Upper lobe of right lung (tissue), 1 donor: ENCODE measurements at regions not wholly inside any gene's neighbourhood (a gene's known extent, or its start where the extent isn't known, plus 50 kb on each side); places are given as distances from the start of the nearest gene placed in this dataset.

Experiments
- ATAC-seq: fragments of 200-7000 bp; cut with Tn5 transposase; one replicate; pipeline ENCODE4 v1.9.1; 2020; ENCODE audit warnings: mild to moderate bottlenecking, moderate library complexity
- DNase-seq: peaks from one replicate; pipeline ENCODE4 v3.0.0-alpha.2; 2020
- H3K27ac ChIP-seq: fragments of 200-600 bp; one replicate; pipeline ENCODE4 v1.8.0; 2022
- H3K27me3 ChIP-seq: fragments of 200-600 bp; one replicate; pipeline ENCODE4 v1.8.0; 2022; ENCODE audit warnings: mild to moderate bottlenecking
- H3K36me3 ChIP-seq: fragments of 200-600 bp; one replicate; pipeline ENCODE4 v1.8.0; 2022
- H3K4me1 ChIP-seq: fragments of 200-600 bp; one replicate; pipeline ENCODE4 v1.8.0; 2022
- H3K4me3 ChIP-seq: fragments of 200-600 bp; one replicate; pipeline ENCODE4 v1.8.0; 2022; ENCODE audit warnings: mild to moderate bottlenecking
- H3K9me3 ChIP-seq: fragments of 200-600 bp; one replicate; pipeline ENCODE4 v1.8.0; 2022
- intact Hi-C: fragments of 100-400 bp; cut with DNase I; formaldehyde crosslinking; loops from one replicate; pipeline ENCODE4 v1.11.0; 2022
- TF ChIP-seq, protein P1 (sequence below): fragments of 200-600 bp; IDR thresholded peaks from one replicate; pipeline ENCODE4 v1.8.0; 2022; ENCODE audit warnings: antibody characterized with exemption
- donor health status: DM: no; HTN: yes; CAD: no; lungs with severe emphysema.

DNA sequence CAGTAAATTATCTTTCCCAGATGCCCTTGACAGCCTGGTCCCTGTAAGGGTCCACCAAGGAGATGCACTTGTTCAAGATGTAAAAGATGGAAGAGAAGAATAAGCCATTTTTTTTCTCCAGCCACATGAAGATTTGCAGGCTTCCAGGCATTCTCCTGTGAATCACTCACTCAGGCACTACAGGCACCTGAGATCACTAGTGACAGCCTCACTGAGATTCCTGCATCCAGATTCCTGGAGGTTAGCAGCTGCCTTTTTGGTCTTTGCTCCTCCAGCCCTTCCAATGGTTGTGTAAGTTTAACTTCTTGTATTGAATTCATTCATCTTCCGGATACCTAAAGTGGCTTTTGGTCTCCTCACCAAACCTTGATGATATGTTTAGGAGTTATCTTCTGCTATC, 630.2 kb upstream of the CADM1 start:
- no peaks in the 10 kb centered on the region for H3K36me3 ChIP-seq
- TF ChIP-seq, protein P1, sequence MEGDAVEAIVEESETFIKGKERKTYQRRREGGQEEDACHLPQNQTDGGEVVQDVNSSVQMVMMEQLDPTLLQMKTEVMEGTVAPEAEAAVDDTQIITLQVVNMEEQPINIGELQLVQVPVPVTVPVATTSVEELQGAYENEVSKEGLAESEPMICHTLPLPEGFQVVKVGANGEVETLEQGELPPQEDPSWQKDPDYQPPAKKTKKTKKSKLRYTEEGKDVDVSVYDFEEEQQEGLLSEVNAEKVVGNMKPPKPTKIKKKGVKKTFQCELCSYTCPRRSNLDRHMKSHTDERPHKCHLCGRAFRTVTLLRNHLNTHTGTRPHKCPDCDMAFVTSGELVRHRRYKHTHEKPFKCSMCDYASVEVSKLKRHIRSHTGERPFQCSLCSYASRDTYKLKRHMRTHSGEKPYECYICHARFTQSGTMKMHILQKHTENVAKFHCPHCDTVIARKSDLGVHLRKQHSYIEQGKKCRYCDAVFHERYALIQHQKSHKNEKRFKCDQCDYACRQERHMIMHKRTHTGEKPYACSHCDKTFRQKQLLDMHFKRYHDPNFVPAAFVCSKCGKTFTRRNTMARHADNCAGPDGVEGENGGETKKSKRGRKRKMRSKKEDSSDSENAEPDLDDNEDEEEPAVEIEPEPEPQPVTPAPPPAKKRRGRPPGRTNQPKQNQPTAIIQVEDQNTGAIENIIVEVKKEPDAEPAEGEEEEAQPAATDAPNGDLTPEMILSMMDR = no peak
- DNase-seq (no peak), ATAC-seq (no peak)
- H3K9me3 ChIP-seq = no peaks in the 10 kb centered on the region
- intact Hi-C loops = no loop called here
- no peaks in the 10 kb centered on the region for H3K27me3 ChIP-seq
- H3K4me3 ChIP-seq = no peak overlapping the region
- peaks cover 8% of the 10 kb centered on the region for H3K4me1 ChIP-seq
- no peak overlapping the region for H3K27ac ChIP-seq

DNA sequence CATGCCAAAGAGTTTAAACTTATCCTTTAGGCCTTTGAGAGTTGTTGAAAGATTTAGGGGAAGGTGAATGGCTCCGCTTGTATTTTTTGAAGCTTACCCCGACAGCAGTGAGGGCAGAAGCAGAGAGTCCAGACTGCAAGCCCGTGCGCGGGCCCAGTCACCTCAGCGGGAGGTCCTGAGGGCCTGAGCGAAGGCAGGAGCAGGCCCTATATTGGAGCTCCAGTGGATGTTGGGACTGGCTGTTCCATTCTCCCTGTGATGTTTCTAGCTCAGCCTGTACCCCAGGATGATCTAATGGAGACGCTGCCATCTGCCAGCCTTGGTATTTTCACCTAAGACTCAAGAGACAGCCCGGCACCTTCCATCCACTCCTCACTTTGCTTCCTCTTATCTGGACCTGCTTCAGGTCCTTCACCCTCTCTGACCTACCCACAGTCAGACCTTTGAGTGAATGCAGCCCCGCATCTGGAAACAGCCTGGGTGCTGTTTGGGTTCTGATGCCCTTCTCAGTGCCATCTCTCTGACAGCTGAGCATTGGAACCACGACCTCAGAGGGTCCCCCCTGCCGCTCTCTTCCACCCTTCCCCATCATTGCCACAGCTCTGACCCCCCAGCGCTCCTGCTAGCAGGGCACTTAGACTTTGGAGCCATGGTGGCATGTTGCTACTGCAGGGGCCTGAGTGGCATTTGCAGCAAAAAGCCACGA, 628.2 kb upstream of the CADM1 start:
- Histone ChIP-seq H3K27me3 (no peaks in the 10 kb centered on the region), H3K4me3 (no peak overlapping the region), H3K27ac (no peak overlapping the region), H3K4me1 (peaks cover 8% of the 10 kb centered on the region), H3K36me3 (no peaks in the 10 kb centered on the region), H3K9me3 (no peaks in the 10 kb centered on the region)
- no peak for ATAC-seq
- intact Hi-C loops = no loop called here
- TF ChIP-seq, protein P1 = no peak
- DNase-seq = no peak

DNA sequence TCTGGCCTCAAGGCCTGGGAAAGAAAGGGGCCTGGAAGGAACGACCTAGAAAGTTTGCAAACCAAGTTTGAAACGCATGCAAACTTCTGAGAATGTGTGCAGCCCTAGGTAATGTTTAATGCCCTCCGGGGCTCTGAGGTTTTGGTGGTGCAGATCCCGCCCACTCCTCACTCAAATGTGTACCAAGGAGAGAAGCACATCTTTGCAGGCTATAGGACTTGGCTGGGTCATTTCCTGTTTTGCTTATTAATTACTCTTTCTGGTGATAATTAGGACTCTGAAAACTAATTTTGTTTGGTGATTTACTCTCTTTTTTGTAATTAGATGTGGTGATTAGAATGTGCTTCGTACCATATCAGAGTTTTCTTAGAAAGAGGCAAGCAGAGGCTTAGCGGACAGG, 625.9 kb upstream of the CADM1 start:
- DNase-seq (no peak), ATAC-seq (no peak)
- TF ChIP-seq, protein P1 = no peak
- intact Hi-C loops = no loop called here
- Histone ChIP-seq H3K27me3 (no peaks in the 10 kb centered on the region), H3K4me1 (peaks cover 4% of the 10 kb centered on the region), H3K9me3 (no peaks in the 10 kb centered on the region), H3K4me3 (no peak overlapping the region), H3K36me3 (no peaks in the 10 kb centered on the region), H3K27ac (no peak overlapping the region)

DNA sequence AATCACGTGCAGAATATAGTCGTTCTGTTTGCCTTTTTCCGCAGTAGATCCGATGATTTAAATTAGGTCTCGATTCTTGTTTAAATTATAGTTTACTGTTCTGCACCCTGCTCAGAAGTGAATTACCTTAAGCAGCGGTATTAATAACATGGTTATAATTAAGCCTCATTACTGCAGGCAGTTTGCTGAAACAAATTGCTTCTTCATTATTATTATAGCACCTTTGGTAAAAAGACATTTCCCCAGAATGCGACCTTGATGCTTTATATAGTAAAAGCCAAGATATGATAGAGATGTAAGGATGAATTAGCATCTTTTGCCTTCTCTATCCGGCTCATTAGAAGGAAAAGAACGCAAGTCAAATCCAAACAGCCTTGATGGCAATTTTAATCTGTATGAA, 625.2 kb upstream of the CADM1 start:
- Histone ChIP-seq H3K4me1 (peaks cover under 1% of the 10 kb centered on the region), H3K4me3 (no peak overlapping the region), H3K9me3 (no peaks in the 10 kb centered on the region), H3K27me3 (no peaks in the 10 kb centered on the region), H3K27ac (no peak overlapping the region), H3K36me3 (no peaks in the 10 kb centered on the region)
- no peak for ATAC-seq
- intact Hi-C loops = no loop called here
- TF ChIP-seq, protein P1 = no peak
- no peak for DNase-seq

DNA sequence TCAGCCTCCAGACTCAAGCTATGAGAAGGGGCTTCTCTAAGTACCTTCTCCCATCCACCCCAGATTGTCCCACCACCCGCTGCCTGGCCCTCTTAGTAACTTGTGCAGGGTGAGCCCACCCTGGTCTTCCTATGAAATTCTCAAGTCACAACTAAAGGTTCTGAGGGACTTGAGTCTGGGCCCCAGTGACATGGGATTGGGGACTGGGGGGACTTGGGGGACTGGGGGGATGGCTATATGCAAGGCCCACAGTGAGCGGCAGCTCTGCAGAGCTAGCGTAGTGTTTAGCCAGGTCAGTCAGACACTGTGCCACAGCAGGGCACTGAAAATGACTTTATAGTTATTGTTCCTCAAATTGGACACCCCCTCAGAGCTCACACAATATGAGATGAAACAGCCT, 622.3 kb upstream of the CADM1 start:
- intact Hi-C loops = no loop called here
- TF ChIP-seq, protein P1 = no peak
- Histone ChIP-seq H3K27ac (no peak overlapping the region), H3K4me3 (no peak overlapping the region), H3K4me1 (no peaks in the 10 kb centered on the region), H3K9me3 (no peaks in the 10 kb centered on the region), H3K36me3 (no peaks in the 10 kb centered on the region), H3K27me3 (no peaks in the 10 kb centered on the region)
- ATAC-seq = no peak
- no peak for DNase-seq
